ENCODE measurements at regions not wholly inside any gene's neighbourhood (a gene's known extent, or its start where the extent isn't known, plus 50 kb on each side); places are given as distances from the start of the nearest gene placed in this dataset.

DNA sequence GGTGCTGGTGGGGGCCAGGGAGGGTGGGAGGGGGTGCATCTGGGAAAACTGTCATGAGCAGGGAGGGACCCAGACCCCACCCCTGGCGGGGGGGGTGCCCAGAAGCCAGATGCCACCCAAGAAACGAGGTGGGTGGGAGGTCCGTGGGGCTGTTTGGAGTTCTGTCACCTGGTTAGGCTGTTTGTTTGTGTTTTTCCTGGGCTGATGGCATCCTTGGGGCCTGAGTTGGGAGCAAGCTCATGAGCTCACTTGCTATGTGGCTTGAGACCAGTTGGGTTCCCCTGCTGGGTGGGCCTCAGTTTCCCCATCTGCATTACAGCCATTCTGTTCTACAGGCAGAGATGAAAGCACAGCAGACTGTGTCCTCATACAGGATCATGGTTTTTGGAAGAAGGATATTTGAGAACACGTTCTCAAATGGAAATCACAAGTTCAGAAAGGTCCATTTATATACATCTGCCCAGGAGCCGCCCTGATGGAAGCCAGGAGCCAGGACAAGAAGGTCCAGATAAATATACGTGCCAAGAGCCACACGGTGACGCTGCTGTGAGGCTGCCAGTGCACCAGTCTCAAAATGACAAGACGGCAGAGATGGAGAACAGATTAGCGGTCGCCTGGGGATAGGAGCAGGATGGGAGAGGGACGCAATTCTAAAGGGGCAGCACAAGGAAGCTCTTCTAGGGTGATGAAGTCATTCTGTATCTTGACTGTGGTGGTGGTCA is 312.9 kb downstream of the MN1 start:
- no peak for DNase-seq (ENCODE audit: low read depth)
- TF ChIP-seq, protein P1, sequence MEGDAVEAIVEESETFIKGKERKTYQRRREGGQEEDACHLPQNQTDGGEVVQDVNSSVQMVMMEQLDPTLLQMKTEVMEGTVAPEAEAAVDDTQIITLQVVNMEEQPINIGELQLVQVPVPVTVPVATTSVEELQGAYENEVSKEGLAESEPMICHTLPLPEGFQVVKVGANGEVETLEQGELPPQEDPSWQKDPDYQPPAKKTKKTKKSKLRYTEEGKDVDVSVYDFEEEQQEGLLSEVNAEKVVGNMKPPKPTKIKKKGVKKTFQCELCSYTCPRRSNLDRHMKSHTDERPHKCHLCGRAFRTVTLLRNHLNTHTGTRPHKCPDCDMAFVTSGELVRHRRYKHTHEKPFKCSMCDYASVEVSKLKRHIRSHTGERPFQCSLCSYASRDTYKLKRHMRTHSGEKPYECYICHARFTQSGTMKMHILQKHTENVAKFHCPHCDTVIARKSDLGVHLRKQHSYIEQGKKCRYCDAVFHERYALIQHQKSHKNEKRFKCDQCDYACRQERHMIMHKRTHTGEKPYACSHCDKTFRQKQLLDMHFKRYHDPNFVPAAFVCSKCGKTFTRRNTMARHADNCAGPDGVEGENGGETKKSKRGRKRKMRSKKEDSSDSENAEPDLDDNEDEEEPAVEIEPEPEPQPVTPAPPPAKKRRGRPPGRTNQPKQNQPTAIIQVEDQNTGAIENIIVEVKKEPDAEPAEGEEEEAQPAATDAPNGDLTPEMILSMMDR (conservative IDR thresholded peaks at IDR 0.05; ENCODE audit: low read depth, low read length): no peak
- no peak overlapping the region for H3K4me3 ChIP-seq (ENCODE audit: low read length)

DNA sequence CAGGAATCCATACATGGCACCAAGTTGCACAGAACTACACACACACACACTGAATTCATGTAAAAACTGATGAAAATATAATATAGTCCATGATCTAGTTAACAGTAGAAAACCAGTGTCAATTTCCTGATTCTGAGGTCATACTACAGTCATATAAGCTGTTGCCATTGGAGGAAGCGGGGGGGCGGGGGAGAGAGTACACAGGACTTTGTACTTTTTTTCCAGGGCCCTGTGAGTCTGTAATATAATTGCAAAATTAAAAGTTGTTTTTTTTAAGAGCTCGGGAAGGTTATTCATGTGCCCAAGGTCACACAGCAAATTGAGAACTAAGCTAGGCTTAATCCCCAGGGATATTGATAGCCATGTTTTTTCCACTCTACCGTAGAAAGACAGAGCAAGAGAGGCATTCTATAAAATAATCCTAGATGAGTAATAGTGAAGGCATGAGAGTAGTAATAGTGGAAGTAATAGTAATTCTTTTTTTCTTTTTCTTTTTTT is 312.3 kb downstream of the MN1 start:
- TF ChIP-seq, protein P1 (conservative IDR thresholded peaks at IDR 0.05; ENCODE audit: low read depth, low read length): no peak
- no peak overlapping the region for H3K4me3 ChIP-seq (ENCODE audit: low read length)

DNA sequence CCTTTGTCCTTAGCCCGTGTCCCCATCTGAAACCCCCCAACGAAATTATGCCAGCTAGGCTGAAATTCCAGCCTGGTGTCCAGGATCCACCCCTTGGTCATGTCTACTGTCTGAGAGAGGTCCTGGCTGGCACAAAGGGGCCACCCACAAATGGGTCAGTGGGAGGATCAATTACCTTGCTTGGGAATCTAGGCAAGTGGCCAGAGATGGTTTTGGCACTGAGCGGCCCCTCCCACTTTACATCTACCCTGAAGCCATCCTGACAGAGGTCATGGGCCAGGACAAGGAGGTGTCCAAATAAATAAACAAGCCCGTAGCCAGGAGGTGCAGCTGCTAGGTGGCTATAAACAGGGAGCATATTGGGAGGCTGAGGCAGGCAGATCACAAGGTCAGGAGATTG is 311.5 kb downstream of the MN1 start:
- TF ChIP-seq, protein P1 (conservative IDR thresholded peaks at IDR 0.05; ENCODE audit: low read depth, low read length): no peak
- H3K4me3 ChIP-seq (ENCODE audit: low read length): no peak overlapping the region
- DNase-seq (ENCODE audit: low read depth): no peak

More for the DNA sequence above, 312.3 kb downstream of the MN1 start:
- peak; percentile 61 for DNase-seq (ENCODE audit: low read depth)

DNA sequence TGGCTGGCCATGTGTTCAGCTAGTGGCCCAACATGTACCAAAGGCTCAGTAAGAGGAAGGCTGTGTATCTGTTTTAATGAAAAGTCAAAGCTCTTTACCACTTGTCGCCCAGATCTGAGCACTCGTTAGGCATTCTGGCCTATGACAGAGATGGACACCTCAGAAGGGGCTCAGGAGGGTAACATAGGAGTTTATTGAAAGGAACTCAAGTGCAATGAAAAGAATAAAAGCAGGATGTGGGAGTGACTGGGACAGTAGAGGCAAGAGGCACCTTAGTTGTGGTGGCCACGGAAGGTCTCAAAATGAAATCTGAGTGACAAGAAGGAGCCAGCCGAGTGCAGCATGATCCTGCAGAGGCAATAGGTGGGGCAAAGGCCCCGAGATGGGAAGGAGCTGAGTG is 309.7 kb downstream of the MN1 start:
- TF ChIP-seq, protein P1 (conservative IDR thresholded peaks at IDR 0.05; ENCODE audit: low read depth, low read length): no peak
- DNase-seq (ENCODE audit: low read depth): no peak

DNA sequence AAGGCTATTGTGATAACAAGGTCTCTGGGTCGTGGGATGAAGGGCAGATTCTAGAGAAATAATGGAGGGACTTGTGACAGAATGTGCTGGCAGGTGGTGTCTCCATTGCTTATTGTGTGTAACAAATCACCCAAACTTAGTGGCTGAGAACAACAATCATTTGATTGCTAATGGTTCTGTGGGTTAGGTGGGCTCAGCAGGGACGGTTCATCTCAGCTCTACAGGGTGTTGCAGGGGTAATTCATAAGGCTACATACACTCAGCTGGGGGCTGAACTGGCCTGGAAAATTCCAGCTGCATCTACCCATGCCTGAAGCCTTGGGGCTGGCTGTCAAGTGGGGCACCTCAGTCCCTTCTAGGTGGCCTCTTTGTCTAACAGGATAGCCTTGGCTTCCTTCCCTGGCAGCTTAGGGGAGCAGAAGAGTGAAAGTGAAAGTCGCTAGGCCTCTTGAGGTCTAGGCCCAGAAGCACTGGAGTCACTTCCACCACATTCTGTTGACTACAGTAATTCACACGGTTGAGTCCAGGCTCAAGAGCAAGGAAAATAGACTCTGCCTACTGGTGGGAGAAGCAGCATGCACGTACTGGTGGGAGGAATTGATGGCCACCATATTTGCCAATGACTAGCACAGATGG is 308.9 kb downstream of the MN1 start:
- DNase-seq (ENCODE audit: low read depth): no peak
- TF ChIP-seq, protein P1 (conservative IDR thresholded peaks at IDR 0.05; ENCODE audit: low read depth, low read length): no peak

More for the DNA sequence above, 309.7 kb downstream of the MN1 start:
- H3K4me3 ChIP-seq (ENCODE audit: low read length): no peak overlapping the region

DNA sequence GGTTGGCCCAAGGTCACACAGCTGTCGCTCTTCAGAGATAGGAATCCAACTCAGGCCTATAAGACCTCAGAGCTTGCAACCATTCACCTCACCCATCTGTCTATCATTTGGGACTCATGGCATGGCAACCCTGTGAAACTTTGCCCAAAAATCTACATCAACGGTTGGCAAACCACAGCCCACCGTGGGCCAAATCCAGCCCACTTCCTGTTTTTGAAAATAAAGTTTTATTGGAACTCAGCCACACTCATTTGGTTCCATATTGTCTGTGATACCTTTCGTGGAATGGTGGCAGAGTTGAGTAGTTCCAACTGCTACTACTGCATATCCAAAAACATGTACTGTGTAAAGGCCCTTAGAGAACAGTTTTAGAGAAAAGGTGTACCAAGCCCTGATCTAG is 307.8 kb downstream of the MN1 start:
- H3K4me3 ChIP-seq (ENCODE audit: low read length): no peak overlapping the region
- TF ChIP-seq, protein P1 (conservative IDR thresholded peaks at IDR 0.05; ENCODE audit: low read depth, low read length): no peak
- DNase-seq (ENCODE audit: low read depth): no peak

More for the DNA sequence above, 308.9 kb downstream of the MN1 start:
- no peak overlapping the region for H3K4me3 ChIP-seq (ENCODE audit: low read length)

DNA sequence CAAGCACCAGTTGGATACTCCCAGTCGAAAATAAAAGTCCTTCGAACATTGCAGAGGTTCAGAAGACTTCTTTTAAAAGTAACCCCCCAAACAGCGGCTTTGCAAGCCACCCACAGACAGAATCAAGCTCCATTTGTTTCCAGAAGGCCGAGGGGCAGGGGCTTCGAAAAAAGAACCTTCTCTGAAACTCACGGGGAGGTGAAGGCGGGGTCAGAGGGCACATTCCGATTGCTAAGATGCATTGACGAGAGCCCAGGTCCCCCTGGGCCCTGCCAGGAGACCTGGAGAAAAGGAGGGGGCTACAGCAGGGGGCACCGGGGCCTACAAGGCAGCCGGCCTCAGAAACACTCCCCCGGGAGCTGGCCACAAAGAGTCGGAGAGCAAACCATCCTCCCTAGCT is 306.8 kb downstream of the MN1 start:
- TF ChIP-seq, protein P1 (conservative IDR thresholded peaks at IDR 0.05; ENCODE audit: low read depth, low read length): no peak
- DNase-seq (ENCODE audit: low read depth): no peak
- H3K4me3 ChIP-seq (ENCODE audit: low read length): no peak overlapping the region
